B cell (primary cell): ENCODE measurements at regions not wholly inside any gene's neighbourhood (a gene's known extent, or its start where the extent isn't known, plus 50 kb on each side); places are given as distances from the start of the nearest gene placed in this dataset.

ENCODE experiments used
- ATAC-seq: fragments of 200-7000 bp; cut with Tn5 transposase; one replicate; pipeline ENCODE4 v1.10.0; 2021; ENCODE audit warnings: low read depth, mild to moderate bottlenecking, moderate number of reproducible peaks, moderate library complexity
- CTCF ChIA-PET: fragments of 350-600 bp; sonication (Branson Sonifier 250); formaldehyde crosslinking; loops from one replicate; lab custom pipeline; 2021; ENCODE audit warnings: antibody characterized with exemption, inconsistent platforms; lab: Charles Lee
- POLR2A ChIA-PET: fragments of 350-600 bp; sonication (Branson Sonifier 250); formaldehyde crosslinking; loops from one replicate; lab custom pipeline; 2021; ENCODE audit warnings: antibody characterized with exemption; lab: Charles Lee
- DNase-seq: peaks from one replicate; pipeline ENCODE4 v3.0.0; 2013
- H2AFZ ChIP-seq: 2 replicates; pipeline ENCODE4 v1.6.1; 2012; ENCODE audit warnings: mild to moderate bottlenecking, low read depth, low read length; ENCODE audit not compliant: insufficient read depth, poor library complexity, severe bottlenecking
- H3K27ac ChIP-seq, 2 donors: 1 replicate in 1 of 2; 2 replicates in 1 of 2; pipeline ENCODE4 v1.5.1; 2012 to 2013; ENCODE audit warnings: low read length in 2 of 2, mild to moderate bottlenecking in 2 of 2, moderate library complexity in 1 of 2
- H3K27me3 ChIP-seq, 4 experiments: fragments of 200-600 bp in 1 of 4; sonication (generic) in 1 of 4; replicated peaks in 1 of 4; 1 replicate in 2 of 4; 2 replicates in 2 of 4; pipeline versions ENCODE4 v1.6.1 to v1.7.0; 2013 to 2016; ENCODE audit warnings: low read length in 3 of 4, mild to moderate bottlenecking in 2 of 4, mixed read lengths in 1 of 4, moderate library complexity in 1 of 4; ENCODE audit not compliant: insufficient read depth in 4 of 4, control insufficient read depth in 3 of 4; ENCODE audit errors: control extremely low read depth in 1 of 4
- H3K36me3 ChIP-seq, 2 experiments: replicated peaks in 1 of 2; 1 replicate in 1 of 2; 2 replicates in 1 of 2; pipeline versions ENCODE4 v1.6.1 to v1.7.1; 2013; ENCODE audit warnings: low read length in 1 of 2; ENCODE audit not compliant: insufficient read depth in 2 of 2, control insufficient read depth in 1 of 2; ENCODE audit errors: control extremely low read depth in 1 of 2, extremely low read depth in 1 of 2
- H3K4me1 ChIP-seq, 2 donors: fragments of 200-600 bp in 1 of 2; sonication (generic) in 1 of 2; 1 replicate in 1 of 2; 2 replicates in 1 of 2; pipeline versions ENCODE4 v1.5.1 to v1.6.1; 2013 to 2017; ENCODE audit warnings: low read length in 2 of 2; ENCODE audit not compliant: control insufficient read depth in 2 of 2, insufficient read depth in 2 of 2
- H3K4me2 ChIP-seq: replicated peaks from 2 replicates; pipeline ENCODE3; 2012; ENCODE audit warnings: mild to moderate bottlenecking, low read depth, low read length; ENCODE audit not compliant: poor library complexity, severe bottlenecking
- H3K4me3 ChIP-seq, 5 experiments: fragments of 200-600 bp in 1 of 5; sonication (generic) in 1 of 5; 1 replicate in 3 of 5; 2 replicates in 2 of 5; pipeline versions ENCODE4 v1.5.1 to v1.7.0; 2011 to 2016; ENCODE audit warnings: low read length in 4 of 5, mild to moderate bottlenecking in 4 of 5, low read depth in 2 of 5, control low read depth in 1 of 5, moderate library complexity in 1 of 5; ENCODE audit not compliant: insufficient read depth in 1 of 5; ENCODE audit errors: control extremely low read depth in 1 of 5, extremely low read depth in 1 of 5
- H3K79me2 ChIP-seq: fragments of 200-600 bp; sonication (generic); one replicate; pipeline ENCODE4 v1.6.0; 2016; ENCODE audit warnings: low read length; ENCODE audit not compliant: control insufficient read depth, insufficient read depth
- H3K9ac ChIP-seq: fragments of 200-600 bp; sonication (generic); 2 replicates; pipeline ENCODE4 v1.6.1; 2017; ENCODE audit warnings: mild to moderate bottlenecking, low read length, moderate library complexity
- H3K9me3 ChIP-seq, 3 donors: one replicate each; pipeline versions ENCODE4 v1.6.1 to v1.7.1; 2013; ENCODE audit warnings: low read length in 2 of 3; ENCODE audit not compliant: control insufficient read depth in 2 of 3, insufficient read depth in 1 of 3; ENCODE audit errors: control extremely low read depth in 1 of 3
- H4K20me1 ChIP-seq: 2 replicates; pipeline ENCODE4 v1.6.0; 2012; ENCODE audit warnings: mild to moderate bottlenecking, low read length; ENCODE audit not compliant: insufficient read depth, control insufficient read depth, poor library complexity, severe bottlenecking
- H3K27ac Mint-ChIP-seq: one replicate; pipeline ENCODE4 v1.8.0; 2021; ENCODE audit warnings: mixed read lengths
- H3K27me3 Mint-ChIP-seq: one replicate; pipeline ENCODE4 v1.8.0; 2021; ENCODE audit warnings: mixed read lengths
- H3K4me1 Mint-ChIP-seq: one replicate; pipeline ENCODE4 v1.8.0; 2021; ENCODE audit warnings: mixed read lengths
- H3K4me3 Mint-ChIP-seq: one replicate; pipeline ENCODE4 v1.8.0; 2021; ENCODE audit warnings: mixed read lengths
- H3K9me3 Mint-ChIP-seq: one replicate; pipeline ENCODE4 v1.8.0; 2022; ENCODE audit warnings: mixed read lengths; ENCODE audit not compliant: insufficient read depth
- CTCF ChIP-seq: fragments of 200-600 bp; IDR thresholded peaks from one replicate; pipeline ENCODE4 v1.8.0; 2022; ENCODE audit warnings: antibody characterized with exemption, mild to moderate bottlenecking
- EZH2 ChIP-seq: IDR thresholded peaks from 2 replicates; pipeline ENCODE4 v1.6.1; 2012; ENCODE audit warnings: borderline replicate concordance, low read depth, mild to moderate bottlenecking, moderate library complexity, low read length; ENCODE audit not compliant: insufficient read depth, poor library complexity, severe bottlenecking
- WGBS: methylation state at CpG from one replicate; pipeline ENCODE4 v1.1.5; 2013; ENCODE audit warnings: missing lambda C conversion rate; ENCODE audit not compliant: insufficient coverage; 5-methylcytosine and 5-hydroxymethylcytosine counted together
- intact Hi-C: fragments of 100-400 bp; cut with micrococcal nuclease; formaldehyde crosslinking; loops from one replicate; pipeline ENCODE4 v1.10.0; 2022

- DNase-seq (no peak), ATAC-seq (no peak)
- Histone ChIP-seq H3K4me2 (no peak overlapping the region), H4K20me1 (no peaks in the 10 kb centered on the region), H3K79me2 (no peaks in the 10 kb centered on the region), H3K9ac (no peak overlapping the region), H3K4me1 (no peaks in the 10 kb centered on the region), H3K4me3 (no peak overlapping the region), H3K36me3 (no peaks in the 10 kb centered on the region), H3K27ac (no peak overlapping the region), H3K9me3 (no peaks in the 10 kb centered on the region), H3K27me3 (no peaks in the 10 kb centered on the region), H2AFZ (no peak overlapping the region)
- intact Hi-C loops: no loop called here
- no peak for TF ChIP-seq EZH2
- TF ChIP-seq CTCF: no peak
- Mint-ChIP-seq H3K4me3 (no peak overlapping the region), H3K4me1 (peaks cover 4% of the 10 kb centered on the region), H3K9me3 (peaks cover 2% of the 10 kb centered on the region), H3K27me3 (peaks cover 6% of the 10 kb centered on the region), H3K27ac (no peak overlapping the region)
- ChIA-PET POLR2A (no interaction called here), CTCF (no interaction called here)
- 97% methylated on average over 6 of the region's 6 CpGs for WGBS
These were observed 368.7 kb upstream of the ZNF608 start for GRCh38 chr5:125115195-125115525.

GRCh38 chr5:125117566-125117965, 371.1 kb upstream of the ZNF608 start:
- DNase-seq (no peak), ATAC-seq (no peak)
- Histone ChIP-seq H3K27ac (no peak overlapping the region), H3K9ac (no peak overlapping the region), H3K9me3 (no peaks in the 10 kb centered on the region), H4K20me1 (no peaks in the 10 kb centered on the region), H3K79me2 (no peaks in the 10 kb centered on the region), H2AFZ (no peak overlapping the region), H3K27me3 (no peaks in the 10 kb centered on the region), H3K4me3 (no peak overlapping the region), H3K36me3 (no peaks in the 10 kb centered on the region), H3K4me2 (no peak overlapping the region), H3K4me1 (no peaks in the 10 kb centered on the region)
- Mint-ChIP-seq H3K4me3 (no peak overlapping the region), H3K27me3 (peaks cover 6% of the 10 kb centered on the region), H3K9me3 (no peaks in the 10 kb centered on the region), H3K27ac (no peak overlapping the region), H3K4me1 (peaks cover 4% of the 10 kb centered on the region)
- TF ChIP-seq EZH2 (no peak), CTCF (no peak)
- ChIA-PET CTCF (no interaction called here), POLR2A (no interaction called here)
- WGBS: 67% methylated on average over 3 of the region's 6 CpGs
- intact Hi-C loops: no loop called here
